ENCODE measurements at regions not wholly inside any gene's neighbourhood (a gene's known extent, or its start where the extent isn't known, plus 50 kb on each side); places are given as distances from the start of the nearest gene placed in this dataset.

GRCh38 chr3:178300441-178300959, 235.7 kb upstream of the KCNMB2 start:
- Histone ChIP-seq H3K36me3 (no peaks in the 10 kb centered on the region), H3K27me3 (no peaks in the 10 kb centered on the region), H3K9me3 (no peaks in the 10 kb centered on the region), H3K4me1 (no peaks in the 10 kb centered on the region), H3K27ac (no peak overlapping the region), H3K4me3 (no peak overlapping the region)
- intact Hi-C loops (cut with DNase I) = no loop called here
- TF ChIP-seq CTCF (IDR thresholded peaks at IDR 0.05) (no peak), POLR2A (IDR thresholded peaks at IDR 0.05) (no peak)
- DNase-seq = no peak
- 89 to 91% methylated on average over 4 of the region's 4 CpGs for WGBS, 2 donors

GRCh38 chr3:178302966-178303930, 233.0 kb upstream of the KCNMB2 start:
- TF ChIP-seq POLR2A (IDR thresholded peaks at IDR 0.05) (no peak), CTCF (IDR thresholded peaks at IDR 0.05) (no peak)
- Histone ChIP-seq H3K27ac (no peak overlapping the region), H3K4me1 (no peaks in the 10 kb centered on the region), H3K27me3 (no peaks in the 10 kb centered on the region), H3K4me3 (no peak overlapping the region), H3K36me3 (no peaks in the 10 kb centered on the region), H3K9me3 (no peaks in the 10 kb centered on the region)
- intact Hi-C loops (cut with DNase I) = no loop called here
- DNase-seq = no peak
- WGBS, 2 donors = 75 to 76% methylated on average over 6 of the region's 6 CpGs

GRCh38 chr3:178304758-178305467, 231.3 kb upstream of the KCNMB2 start:
- TF ChIP-seq CTCF (IDR thresholded peaks at IDR 0.05) = no peak
- no peak for TF ChIP-seq POLR2A (IDR thresholded peaks at IDR 0.05)
- no peaks in the 10 kb centered on the region for H3K36me3 ChIP-seq
- H3K4me3 ChIP-seq = no peak overlapping the region
- peaks cover 0 to 7% (median 0%) of the 10 kb centered on the region in 3 donors for H3K4me1 ChIP-seq
- intact Hi-C loops (cut with DNase I) = no loop called here
- 76 to 89% methylated on average over 1 of the region's 1 CpG for WGBS, 2 donors
- H3K9me3 ChIP-seq = no peaks in the 10 kb centered on the region
- DNase-seq = no peak
- no peak overlapping the region for H3K27ac ChIP-seq
- H3K27me3 ChIP-seq = no peaks in the 10 kb centered on the region

- no peaks in the 10 kb centered on the region for H3K9me3 ChIP-seq
- peaks cover 0 to 7% (median 0%) of the 10 kb centered on the region in 3 donors for H3K4me1 ChIP-seq
- WGBS, 2 donors = 60 to 75% methylated on average over 3 of the region's 3 CpGs
- TF ChIP-seq CTCF (IDR thresholded peaks at IDR 0.05) (no peak), POLR2A (IDR thresholded peaks at IDR 0.05) (no peak)
- intact Hi-C loops (cut with DNase I) = no loop called here
- no peak for DNase-seq
- H3K27ac ChIP-seq = no peak overlapping the region
- no peaks in the 10 kb centered on the region for H3K36me3 ChIP-seq
- no peaks in the 10 kb centered on the region for H3K27me3 ChIP-seq
- H3K4me3 ChIP-seq = no peak overlapping the region
These were observed 229.7 kb upstream of the KCNMB2 start for GRCh38 chr3:178306432-178307115.
